GM12873 (cell line): ENCODE measurements at regions not wholly inside any gene's neighbourhood (a gene's known extent, or its start where the extent isn't known, plus 50 kb on each side); places are given as distances from the start of the nearest gene placed in this dataset.
A peak's percentile ranks its signal among the peaks of the same experiment; 100 is the strongest.

ENCODE experiments used
- CTCF ChIP-seq: IDR thresholded peaks from 2 replicates; pipeline ENCODE4 v1.5.1; 2012; ENCODE audit warnings: low read depth, mild to moderate bottlenecking, moderate library complexity, low read length, control low read depth; ENCODE audit not compliant: insufficient read depth; ENCODE audit errors: missing control alignments

GRCh38 chr3:182486463-182486862 lies 306.8 kb upstream of the ATP11B start:
- no peak for TF ChIP-seq CTCF

DNA sequence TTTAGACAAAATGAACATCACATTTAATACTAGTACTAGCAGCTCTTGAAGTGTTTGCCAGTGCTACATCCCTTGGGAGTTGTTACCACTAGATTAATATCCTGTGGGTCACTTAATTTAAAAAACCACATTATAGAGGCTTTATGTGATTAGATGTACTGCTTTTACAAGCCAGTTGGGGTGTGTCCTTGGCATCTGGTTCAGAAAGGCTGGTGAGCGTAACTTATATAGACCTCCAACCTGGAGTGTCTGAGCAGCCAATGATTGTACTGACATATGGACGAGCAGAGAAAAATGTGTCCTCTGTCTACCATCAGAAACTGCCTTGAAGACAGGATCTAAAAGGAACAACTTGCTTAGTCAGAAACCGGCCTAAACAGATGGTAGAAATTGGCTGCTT lies 306.2 kb upstream of the ATP11B start:
- TF ChIP-seq CTCF, result no peak

DNA sequence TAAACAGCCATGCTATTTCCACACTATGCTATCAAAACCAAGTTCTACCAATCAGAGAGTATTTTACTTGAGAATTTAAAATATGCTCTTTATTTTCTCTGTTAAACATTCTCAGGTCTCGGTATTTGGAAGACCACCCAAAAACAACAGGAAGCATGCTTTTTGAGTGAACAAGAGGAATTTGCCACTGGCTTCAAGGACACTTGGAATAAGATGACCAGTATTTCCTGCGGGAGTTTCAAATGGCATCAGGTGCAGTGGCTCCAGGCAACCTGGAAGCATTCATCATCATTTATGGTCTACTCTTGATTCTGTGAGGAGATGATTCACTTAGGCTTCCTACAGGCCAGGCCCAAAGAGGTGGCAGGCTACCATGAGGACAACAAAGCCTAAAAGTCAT lies 305.7 kb upstream of the ATP11B start:
- TF ChIP-seq CTCF, result no peak

DNA sequence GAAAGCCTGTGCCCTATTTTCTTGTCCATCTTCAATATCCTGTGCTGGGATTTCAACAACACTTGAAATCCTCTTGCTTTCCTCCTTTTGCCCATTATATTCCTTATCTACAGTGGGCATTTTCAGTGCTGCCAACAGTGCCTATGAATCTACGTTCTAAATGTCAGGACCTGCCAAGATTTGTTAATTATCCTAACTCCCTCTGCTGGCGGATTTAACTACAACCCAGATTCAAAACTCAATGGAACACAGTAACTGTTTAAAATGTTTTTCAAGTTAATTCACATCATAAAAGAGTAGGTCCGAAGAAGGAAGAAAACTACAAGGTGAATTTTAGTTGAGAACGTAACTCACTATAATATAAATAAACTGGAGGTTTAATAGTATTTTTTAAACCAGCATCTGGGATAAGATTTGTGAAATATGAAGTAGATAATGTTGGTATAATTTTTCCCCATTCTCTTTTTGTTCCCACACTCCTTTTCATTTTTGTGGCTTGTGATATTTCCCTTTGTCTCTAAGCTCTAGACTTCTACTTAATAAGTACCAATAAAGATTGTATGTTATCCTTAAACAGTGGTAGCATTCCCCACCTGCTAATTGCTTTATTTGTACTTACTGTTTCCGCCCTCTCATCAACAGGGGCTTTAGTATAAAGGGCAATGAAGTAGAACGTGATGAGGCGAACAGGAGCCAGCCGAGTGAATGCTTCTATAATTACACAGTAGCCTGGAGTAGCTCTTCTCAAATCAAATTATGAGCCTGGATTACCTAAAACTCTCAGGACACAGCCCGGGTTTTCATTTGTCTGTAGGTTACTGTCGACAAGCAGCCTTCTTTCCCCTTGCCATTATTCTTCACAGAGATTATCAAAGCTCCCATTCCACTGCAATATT lies 302.5 kb upstream of the ATP11B start:
- peak; percentile 32 for TF ChIP-seq CTCF

DNA sequence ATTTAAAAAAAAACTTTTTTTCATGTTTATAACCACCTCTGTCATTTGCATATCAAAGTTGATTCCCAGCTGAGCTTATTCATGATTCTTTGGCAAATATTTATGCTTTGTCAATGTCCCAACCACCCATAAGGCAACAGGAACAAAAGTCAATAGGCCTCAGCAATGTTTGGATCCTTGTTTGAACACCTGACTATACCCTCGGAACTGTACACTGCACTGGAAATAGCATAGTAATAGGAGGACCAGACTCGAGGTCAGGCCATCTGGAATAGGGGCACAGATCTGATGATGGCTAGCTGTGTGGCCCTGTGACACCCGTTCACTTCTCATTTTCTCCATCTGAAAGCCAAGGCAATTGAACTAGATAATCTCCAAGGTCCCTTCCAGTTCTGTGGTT lies 301.7 kb upstream of the ATP11B start:
- TF ChIP-seq CTCF, result no peak

GRCh38 chr3:182492536-182492935 lies 300.8 kb upstream of the ATP11B start:
- TF ChIP-seq CTCF, result no peak

DNA sequence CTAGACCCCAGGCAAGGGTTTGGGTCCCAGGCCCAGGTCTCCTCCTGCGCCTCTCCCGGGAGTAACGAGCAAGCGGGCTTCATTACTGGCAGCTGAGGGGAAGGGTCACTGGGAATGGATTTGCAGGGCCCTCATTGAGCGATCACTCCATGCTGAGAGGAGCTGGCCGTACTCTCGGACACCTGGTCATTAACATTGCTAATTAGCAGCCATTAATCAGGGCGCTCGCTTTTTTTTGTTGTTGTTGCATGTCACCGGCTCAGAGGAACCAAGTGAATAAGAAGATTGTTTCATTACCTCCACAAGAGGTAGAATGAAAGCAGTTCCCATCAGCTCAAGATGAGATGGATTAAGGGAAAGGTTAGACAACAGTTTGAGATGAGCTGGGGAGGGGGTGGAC lies 293.0 kb upstream of the ATP11B start:
- no peak for TF ChIP-seq CTCF
